Epidermal melanocyte (primary cell): ENCODE measurements at regions not wholly inside any gene's neighbourhood (a gene's known extent, or its start where the extent isn't known, plus 50 kb on each side); places are given as distances from the start of the nearest gene placed in this dataset.
"Not testable (repeated sequence)": the region's sequence is repeated elsewhere in the genome, so short reads cannot be mapped to it uniquely, and the experiment has no call there.

Experiments
- DNase-seq: peaks from one replicate; pipeline ENCODE4 v3.0.0; 2011; ENCODE audit warnings: low spot score; ENCODE audit not compliant: insufficient read length

DNA sequence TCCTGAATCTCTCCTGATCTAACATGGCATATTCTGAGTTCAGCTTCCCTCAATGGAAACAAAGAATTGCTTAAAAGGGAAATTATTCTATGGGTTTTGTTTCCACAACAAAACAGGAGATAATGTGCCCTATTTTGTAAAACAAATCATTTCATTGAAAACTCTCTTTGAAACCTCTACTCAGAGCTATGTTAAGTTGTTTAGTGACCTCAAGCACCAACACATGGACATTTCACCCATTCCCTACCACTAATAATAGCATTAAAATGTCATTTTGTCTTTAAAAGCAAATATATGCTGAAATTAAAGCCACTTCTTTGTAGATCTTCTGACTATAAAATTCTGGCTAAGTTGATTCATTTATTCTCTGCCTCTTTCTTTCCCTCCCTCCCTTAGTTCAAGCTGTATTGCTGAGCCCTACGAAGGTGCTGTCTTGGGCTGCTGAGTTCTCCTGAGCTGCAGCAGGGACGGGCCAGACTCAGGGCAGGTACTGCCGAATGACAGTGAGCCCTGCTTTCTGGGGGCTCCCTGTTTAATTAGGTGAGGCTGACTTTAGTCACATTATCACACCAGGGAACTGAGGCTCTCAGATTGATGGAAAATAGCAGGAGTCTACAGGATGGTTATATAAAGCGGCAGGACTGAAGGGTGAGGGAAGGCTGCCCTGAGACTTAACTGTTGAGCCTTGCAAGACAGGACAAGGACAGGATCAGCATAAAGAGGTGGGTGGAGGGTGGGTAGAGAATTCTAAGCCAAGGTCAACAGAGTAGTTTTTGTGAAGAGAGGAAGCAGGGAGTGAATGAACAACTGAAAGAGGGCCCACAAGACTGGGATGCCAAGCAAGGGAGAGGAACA lies 1685.1 kb downstream of the SPATA31A7 start:
- not testable (repeated sequence) for DNase-seq

DNA sequence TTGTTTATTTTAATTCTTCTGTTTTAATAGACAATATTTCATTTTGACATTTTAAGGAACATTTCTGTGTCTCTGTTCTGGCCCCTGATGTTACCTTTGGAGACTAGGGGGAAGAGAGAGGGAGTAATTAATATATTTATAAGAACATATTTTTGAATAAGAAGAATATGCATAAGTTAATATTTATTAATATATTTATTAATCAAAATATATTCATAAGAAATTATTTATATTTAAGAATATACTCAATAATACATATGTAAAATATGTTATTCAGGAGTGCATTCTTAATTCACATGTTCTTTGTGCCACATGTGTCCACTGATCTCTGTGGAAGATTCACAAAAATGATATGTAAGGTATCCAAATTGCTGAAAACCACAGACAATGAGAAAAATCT lies 1687.7 kb downstream of the SPATA31A7 start:
- DNase-seq: not testable (repeated sequence)

DNA sequence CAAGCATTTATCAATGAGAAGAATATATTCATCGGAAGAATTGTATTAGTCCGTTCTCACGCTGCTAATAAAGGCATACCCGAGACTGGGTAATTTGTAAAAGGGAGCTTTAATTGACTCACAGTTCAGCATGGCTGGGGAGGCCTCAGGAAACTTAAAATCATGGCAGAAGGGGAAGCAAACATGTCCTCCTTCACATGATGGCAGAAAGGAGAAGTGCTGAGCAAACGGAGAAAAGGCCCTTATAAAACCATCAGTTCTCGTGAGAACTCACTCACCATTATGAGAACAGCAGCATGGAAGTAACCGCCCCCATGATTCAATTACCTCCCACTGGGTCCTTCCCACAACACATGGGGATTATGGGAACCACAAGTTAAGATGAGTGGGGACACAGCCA lies 1688.2 kb downstream of the SPATA31A7 start:
- DNase-seq: not testable (repeated sequence)

DNA sequence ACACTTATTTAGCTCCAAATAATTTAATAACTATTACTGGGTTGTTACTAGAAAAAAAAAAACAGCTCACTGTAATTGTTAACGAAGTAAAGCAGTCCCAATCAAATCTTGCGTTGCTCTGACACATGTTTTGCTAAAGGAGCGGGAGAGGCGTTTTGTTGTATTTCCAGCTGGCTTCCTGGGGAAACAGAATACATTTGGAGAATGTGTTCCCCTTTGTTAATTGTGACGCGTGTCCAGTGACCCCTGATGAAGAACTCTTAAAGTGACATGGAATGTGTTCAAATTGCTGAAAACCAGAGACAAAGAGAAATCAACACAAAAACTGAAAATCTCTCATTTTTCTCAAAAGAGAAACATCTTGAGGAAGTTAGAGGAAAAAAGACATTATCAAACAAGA lies 1690.6 kb downstream of the SPATA31A7 start:
- not testable (repeated sequence) for DNase-seq

GRCh38 chr9:62880971-62881370 lies 1691.1 kb downstream of the SPATA31A7 start:
- not testable (repeated sequence) for DNase-seq

- not testable (repeated sequence) for DNase-seq
Observed at GRCh38 chr9:62881811-62882210, 1692.0 kb downstream of the SPATA31A7 start.

GRCh38 chr9:62882717-62883116 lies 1692.9 kb downstream of the SPATA31A7 start:
- DNase-seq: not testable (repeated sequence)

DNA sequence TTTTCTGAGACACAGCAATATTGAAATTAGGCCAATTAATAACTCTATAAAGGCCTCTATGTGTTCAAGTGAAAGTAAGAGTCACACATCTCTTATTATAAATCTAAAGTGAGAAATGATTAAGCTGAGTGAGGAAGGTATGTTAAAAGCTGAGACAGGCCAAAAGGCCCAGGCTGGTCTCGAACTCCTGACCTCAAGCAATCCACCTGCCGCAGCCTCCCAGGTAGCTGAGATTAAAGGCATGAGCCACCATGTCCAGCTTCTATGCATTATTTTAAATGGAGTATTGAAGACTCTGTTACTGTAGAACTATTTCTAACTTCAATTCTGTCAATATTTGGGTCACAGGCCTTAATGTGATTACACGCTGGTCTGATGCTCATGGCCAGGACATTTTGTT lies 1706.9 kb downstream of the SPATA31A7 start:
- DNase-seq: not testable (repeated sequence)

DNA sequence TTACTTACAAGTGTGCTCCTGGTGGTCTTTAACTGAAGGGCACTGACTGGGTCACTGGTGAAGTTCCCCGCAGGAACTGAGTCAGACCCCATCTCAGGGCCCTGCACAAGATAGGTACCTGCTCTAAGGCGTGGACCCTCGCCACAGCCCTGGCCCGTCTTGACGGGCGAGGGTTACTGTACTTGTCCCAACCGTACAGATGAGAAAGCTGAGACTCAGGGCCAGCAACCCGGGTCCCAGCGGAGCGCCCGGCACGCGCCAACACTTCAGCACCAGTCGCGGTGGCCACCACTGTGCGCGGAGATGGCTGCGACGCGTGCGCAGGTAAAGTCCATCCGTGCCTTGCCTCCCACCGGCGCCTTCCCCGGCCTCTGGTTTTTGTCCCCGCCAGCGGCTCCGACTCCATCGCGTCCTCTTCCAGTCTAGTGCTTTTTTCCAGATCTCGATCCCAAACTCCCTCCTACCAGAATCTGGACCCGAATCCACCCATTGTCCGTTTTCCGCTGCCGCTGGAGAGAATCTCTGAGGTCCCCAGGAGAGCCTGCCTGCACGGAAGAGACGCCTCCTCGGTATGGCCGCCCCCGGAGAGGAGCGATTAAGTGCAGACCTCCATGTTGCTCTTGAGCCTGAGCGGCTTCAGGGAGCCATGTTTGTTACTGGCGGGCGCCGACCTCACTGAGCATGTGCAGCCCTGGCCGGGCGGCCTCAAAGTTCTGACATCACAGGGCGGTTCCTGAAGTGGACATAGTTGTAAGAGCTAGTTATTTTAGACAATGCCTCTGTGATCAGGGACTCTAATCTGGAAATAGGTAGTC lies 1707.8 kb downstream of the SPATA31A7 start:
- DNase-seq: not testable (repeated sequence)

DNA sequence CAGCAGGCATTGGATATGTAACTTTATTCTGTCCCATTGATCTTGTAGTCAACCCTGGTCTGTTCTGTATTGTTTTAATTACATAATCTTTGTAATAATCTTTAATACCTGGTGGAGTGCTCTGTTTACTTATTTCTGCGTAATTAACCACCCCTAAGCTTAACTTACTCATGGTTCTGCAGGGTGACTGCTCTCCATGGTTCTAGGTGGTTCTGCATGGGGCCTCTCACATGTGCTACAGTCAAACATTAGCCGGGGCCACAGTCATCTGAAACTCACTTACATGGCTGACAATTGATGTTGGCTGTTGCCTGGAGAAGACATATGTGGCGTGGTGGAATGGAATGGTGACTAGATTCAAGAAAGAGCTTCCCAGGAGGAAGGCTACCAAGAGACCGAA lies 1709.8 kb downstream of the SPATA31A7 start:
- DNase-seq: not testable (repeated sequence)

DNA sequence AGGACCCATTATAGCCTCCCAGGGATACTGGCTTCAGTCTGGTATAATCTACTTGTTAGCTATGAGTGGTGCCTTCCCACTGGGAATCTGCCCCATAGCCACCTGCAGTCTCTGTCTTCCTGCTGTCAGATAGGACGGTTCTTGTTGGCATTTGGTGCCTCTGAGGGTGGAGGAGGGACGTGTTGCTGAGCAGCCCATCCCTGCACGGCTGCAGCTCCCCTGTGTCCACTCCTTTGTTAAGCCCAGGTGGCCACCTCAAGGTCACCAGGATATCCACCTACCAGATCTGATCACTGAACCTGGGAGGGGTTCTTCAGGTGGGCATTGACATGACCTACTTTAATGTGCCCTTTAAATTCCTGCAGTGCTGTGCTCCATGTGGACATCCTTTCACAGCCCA lies 1714.2 kb downstream of the SPATA31A7 start:
- not testable (repeated sequence) for DNase-seq

- not testable (repeated sequence) for DNase-seq
Observed at GRCh38 chr9:62905722-62906121, 1715.9 kb downstream of the SPATA31A7 start.

GRCh38 chr9:62907866-62908265 lies 1718.0 kb downstream of the SPATA31A7 start:
- DNase-seq: not testable (repeated sequence)

GRCh38 chr9:62908271-62908670 lies 1718.4 kb downstream of the SPATA31A7 start:
- not testable (repeated sequence) for DNase-seq

- not testable (repeated sequence) for DNase-seq
Observed at GRCh38 chr9:62909447-62909846, 1719.6 kb downstream of the SPATA31A7 start.

DNA sequence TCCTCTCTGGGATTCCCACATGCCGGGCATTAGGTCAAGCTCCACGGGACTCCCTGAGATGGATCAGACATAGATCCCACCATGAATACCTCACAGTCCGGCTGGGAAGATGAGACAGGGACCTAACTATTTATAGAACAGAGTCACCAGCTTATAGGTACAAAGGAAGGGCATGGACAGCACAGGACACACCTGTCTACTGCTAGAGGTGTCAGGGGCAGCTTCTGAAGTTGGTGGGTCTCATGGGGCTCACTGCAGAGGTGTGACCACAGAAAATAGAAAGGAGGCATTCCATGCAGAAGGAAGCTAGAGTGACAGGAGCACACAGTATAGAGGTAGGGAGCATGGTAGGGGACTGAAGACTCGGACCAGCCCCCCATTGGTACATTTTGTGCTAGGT lies 1722.4 kb downstream of the SPATA31A7 start:
- DNase-seq: not testable (repeated sequence)

GRCh38 chr9:62915168-62915567 lies 1725.3 kb downstream of the SPATA31A7 start:
- DNase-seq: not testable (repeated sequence)

- DNase-seq: not testable (repeated sequence)
Observed at GRCh38 chr9:62915661-62916060, 1725.8 kb downstream of the SPATA31A7 start.

- DNase-seq: not testable (repeated sequence)
Observed at GRCh38 chr9:62918648-62919385, 1729.0 kb downstream of the SPATA31A7 start.

GRCh38 chr9:62931484-62931883 lies 1741.6 kb downstream of the SPATA31A7 start:
- not testable (repeated sequence) for DNase-seq

DNA sequence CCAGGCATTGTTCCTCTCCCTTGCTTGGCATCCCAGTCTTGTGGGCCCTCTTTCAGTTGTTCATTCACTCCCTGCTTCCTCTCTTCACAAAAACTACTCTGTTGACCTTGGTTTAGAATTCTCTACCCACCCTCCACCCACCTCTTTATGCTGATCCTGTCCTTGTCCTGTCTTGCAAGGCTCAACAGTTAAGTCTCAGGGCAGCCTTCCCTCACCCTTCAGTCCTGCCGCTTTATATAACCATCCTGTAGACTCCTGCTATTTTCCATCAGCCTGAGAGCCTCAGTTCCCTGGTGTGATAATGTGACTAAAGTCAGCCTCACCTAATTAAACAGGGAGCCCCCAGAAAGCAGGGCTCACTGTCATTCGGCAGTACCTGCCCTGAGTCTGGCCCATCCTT lies 1763.0 kb downstream of the SPATA31A7 start:
- DNase-seq: not testable (repeated sequence)
